UCSD-AML1 (cell line): ENCODE measurements at regions not wholly inside any gene's neighbourhood (a gene's known extent, or its start where the extent isn't known, plus 50 kb on each side); places are given as distances from the start of the nearest gene placed in this dataset.

Source experiments
- DNase-seq: peaks from one replicate; lab custom pipeline; 2025; ENCODE audit not compliant: unreplicated experiment; lab: John Stamatoyannopoulos, UW

DNA sequence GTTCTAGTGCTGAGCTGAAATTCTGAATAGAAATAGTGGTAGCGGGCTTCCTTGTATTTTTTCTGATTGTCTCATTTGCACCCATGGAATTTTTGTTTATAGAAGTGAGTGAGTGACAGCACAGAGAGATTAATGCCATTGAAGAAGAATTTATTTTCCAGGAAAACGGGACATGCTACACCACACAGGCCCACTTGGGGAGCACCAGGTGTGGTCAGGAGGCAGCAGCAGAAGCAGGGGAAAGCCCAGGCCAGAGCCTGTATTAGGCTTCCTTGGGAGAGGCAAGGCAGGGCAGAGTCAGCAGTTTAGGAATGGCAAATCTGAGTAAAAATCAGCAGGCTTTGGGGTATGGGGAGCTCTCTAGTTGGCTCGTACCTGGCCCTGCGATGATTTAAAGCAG is 88.4 kb upstream of the ATP11B start:
- no peak for DNase-seq

DNA sequence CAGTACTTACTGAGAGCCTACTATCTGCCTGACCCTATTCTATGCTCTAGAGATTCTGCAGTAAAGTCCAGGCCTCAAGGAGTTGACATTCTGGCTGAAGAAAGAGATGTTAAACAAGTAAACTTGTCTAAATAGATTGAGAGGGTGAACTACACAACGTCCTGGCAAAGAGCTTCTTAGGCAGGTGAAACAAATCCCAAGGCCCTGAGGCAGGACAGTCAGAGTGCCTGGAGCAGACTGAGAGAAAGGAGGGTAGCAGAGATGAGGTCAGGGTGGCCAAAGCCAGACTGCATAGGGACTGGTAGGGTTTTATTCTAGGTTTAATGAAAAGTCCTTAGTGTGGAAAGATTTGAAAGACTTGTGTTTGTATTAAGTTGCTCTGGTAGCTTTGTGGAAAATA is 84.5 kb upstream of the ATP11B start:
- no peak for DNase-seq

DNA sequence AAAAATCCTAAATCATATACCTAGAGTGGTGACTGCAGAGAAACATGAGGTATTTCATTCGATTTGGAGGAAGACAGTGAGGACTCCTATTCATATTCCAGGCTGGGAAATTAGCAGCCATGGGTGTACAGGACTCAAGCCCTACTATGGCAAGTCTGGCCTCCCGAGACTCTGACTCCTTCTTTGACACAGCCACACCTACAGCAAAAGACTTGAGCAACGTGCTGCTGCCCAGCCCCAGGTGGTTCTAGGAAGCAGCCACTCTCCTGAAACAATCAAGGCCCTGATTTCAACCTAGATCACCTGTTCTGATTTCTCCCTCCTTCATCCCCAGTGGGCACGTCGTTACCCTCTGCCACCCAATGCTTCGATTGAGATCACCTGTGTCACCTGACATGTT is 84.0 kb upstream of the ATP11B start:
- DNase-seq = no peak

DNA sequence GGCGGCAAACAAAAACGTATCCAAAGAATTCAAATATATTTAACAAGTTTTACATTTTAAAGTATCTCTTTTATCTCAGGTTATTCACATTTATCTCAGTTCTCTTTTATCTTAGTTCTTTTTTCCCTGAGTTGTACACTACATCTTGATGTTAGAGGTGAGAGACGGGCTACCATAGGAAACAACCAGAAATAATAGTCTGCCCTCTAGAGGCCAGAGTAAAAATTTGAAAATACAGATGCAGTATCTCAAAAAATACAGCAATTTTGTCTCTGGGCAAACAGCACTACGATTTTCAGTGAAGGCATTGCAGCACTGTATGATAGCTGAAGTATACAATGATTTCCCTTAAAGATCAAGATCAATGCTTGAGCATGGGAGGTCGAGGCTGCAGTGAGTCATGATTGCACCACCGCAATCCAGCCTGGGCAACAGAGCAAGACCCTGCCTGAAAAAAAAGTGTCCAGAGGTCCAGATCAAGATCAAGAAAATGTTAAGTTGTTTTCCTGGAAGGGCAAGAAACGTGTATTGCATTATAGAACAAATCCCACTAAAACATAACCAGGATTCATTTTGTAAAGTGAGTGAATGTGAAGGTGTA is 82.6 kb upstream of the ATP11B start:
- no peak for DNase-seq

DNA sequence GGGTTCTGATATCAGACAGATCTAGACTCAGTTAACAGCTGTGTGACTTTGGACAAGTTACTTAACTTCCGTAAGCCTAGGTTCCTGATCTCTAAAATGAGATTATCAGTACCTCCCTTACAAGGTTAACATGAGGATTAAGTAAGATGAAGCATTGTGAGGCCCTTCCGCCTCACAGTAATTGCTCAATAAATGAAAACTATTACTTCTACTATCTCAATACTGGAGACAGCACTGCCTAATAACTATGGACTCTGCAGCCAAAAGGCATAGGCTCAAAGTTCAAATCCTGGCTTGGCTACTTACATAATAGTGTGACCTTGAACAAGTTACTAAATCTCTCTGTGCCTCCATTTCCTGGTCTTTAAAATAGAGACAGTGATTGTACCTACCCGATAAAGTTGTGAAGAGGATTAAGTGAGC is 82.0 kb upstream of the ATP11B start:
- DNase-seq = no peak

DNA sequence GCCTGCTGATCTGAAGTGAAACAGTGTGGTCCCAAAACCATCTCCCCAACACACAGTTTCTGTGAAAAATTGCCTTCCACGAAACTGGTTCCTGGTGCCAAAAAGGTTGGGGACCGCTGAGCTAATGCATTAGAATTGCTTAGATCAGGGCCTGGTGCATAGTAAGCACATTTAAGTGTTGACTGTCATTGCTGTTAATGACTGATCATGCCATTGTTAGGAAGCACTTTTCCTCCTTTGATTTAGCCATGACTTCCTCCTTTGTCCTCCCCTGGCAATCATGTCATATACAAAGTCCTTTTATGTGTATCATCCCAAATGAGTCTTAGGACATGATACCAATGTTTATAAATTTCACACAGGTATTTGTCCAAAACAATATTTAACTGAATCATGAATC is 81.5 kb upstream of the ATP11B start:
- DNase-seq = no peak

DNA sequence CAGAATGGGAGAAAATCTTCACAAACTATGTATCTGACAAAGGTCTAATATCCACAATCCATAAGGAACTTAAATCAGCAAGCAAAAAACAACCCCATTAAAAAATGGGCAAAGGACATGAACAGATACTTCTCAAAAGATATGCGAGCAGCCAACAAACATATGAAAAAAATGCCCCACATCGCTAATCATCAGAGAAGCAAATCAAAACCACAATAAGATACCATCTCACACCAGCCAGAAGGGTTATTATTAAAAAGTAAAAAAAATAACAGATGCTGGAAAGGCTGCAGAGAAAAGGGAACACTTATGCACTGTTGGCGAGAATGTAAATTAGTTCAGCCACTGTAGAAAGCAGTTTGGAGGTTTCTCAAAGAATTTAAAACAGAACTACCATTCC is 80.2 kb upstream of the ATP11B start:
- DNase-seq = no peak

DNA sequence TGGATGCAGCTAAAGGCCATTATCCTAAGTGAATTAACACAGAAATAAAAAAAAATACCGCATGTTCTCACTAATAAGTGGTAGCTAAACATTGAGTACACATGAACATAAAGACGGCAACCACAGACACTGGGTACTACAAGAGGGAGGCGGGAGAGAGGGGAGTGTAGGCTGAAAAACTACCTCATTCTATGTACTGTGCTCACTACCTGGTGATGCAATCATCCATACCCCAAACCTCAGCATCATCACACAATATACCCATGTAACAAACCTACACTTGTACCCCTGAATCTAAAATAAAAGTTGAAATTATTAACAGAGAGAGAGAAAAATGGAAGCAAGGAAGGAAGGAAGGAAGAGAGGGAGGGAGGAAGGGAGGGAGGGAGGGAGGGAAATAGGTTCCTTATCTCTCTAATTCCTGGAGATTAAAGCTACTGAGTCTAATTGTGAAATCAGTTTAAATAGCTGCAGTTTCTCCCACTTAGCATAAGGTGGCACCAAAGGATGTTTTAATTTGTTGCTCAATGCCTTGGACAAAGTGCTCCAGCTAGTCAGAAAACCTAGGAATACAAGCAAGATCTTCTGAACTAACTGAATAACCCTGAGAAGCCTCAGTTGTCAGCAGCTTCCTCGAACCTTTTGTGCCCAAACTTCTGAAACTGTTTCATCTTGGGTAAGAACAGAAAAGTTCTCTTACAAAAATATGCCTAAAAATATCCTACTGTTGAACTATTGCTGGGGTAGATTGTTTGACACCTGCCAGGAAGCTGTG is 79.4 kb upstream of the ATP11B start:
- DNase-seq = no peak

DNA sequence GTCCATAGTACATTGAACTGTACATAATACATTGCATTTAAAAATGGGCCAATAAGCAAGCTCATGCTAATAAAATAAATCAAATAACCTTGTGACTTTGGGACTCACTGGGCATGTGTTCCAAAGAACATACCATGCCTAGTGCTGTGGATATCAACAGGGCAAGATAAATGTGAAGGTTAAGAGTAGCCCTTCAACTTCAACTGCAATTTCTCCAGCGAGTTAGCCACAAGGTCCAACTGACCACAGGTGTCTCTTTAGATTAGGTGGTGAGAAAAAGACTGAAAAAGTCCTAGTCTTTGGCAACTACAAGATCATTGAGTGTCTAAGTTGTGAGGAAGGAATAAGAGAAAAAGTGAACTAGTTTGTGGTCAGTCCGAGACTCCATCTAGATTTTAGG is 78.3 kb upstream of the ATP11B start:
- DNase-seq = no peak

DNA sequence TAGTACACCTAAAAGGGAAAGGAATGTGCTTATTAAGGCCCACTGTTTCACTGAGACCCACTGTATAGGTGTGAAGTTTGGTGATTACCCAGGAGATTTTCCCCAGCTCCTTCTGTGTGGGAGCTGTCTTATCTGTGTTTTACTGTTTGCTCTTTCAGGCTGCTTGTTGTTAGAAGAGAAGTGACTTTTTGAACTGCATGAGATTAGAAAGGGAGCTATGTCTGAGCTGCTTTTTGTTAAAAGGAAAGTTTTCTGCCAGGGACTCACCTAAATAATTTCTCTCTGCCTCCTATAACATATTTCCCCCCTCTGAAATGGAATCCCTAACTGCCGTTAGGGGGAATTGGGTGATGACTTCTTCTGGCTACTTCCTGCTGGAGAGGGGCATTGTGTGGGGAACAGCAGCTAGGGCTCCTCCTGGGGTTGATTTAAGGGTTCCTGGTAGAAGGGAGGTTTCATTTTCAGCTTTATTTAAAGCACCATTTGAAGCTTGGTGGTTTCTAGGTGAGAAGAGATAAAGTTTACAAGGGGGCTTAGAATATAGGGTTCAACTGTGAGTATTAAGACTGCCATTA is 77.1 kb upstream of the ATP11B start:
- no peak for DNase-seq

DNA sequence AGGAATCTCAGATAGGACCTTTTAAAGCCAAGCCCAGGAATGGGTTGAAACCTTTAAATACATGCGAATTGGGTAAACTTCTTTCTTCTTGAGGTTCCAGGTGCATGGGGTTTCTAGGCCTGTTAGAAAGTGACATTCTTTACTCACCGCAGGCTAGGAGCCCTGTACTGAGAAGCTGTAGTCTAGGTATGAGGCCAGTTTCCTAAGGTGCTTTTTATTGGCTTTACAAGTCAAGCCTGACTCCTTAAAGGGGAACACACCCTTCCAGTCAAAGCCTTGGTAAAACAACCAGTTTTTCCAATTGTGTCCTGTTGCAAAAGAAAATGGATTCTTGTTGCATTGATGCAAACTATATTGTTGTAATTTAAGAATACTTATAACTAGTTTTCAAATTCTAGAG is 76.1 kb upstream of the ATP11B start:
- DNase-seq = no peak

DNA sequence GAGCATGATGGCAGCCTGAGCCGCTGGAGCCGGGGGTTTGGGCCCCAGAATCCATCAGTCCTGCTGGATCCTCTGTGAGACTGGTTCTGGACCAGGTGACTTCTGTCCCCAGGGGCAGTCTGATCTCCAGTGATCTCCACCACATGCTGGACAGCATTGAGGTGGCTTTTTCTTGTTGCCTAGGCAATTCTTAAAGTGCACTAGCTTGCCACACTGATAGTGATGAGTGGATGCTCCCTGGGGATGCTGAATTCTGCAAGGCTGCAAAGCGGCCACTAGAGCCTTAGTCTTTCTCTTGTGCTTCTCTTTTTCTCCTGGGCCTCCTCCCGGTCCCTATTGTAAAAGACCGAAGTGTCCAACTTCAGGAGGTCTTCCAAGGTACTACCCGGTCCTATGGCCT is 70.4 kb upstream of the ATP11B start:
- no peak for DNase-seq

DNA sequence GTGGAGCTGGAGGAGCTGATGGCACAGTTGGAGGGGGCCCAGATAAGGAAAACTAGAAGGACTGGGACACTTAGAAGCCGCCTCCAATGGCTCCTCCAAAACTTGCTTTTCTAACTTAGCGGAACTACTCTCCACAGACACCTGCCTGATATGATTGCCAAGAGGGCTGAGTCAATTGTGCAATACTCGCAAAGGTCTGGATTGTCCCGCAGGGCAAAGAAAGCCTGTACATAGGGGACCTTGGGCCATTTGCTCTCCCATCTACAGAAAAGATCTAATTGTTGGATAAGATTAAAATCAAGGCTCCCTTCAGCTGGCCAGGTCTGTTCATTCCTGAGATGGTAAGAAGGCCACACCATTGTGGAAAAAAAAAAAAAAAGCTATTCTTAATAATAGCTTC is 69.7 kb upstream of the ATP11B start:
- DNase-seq = no peak

DNA sequence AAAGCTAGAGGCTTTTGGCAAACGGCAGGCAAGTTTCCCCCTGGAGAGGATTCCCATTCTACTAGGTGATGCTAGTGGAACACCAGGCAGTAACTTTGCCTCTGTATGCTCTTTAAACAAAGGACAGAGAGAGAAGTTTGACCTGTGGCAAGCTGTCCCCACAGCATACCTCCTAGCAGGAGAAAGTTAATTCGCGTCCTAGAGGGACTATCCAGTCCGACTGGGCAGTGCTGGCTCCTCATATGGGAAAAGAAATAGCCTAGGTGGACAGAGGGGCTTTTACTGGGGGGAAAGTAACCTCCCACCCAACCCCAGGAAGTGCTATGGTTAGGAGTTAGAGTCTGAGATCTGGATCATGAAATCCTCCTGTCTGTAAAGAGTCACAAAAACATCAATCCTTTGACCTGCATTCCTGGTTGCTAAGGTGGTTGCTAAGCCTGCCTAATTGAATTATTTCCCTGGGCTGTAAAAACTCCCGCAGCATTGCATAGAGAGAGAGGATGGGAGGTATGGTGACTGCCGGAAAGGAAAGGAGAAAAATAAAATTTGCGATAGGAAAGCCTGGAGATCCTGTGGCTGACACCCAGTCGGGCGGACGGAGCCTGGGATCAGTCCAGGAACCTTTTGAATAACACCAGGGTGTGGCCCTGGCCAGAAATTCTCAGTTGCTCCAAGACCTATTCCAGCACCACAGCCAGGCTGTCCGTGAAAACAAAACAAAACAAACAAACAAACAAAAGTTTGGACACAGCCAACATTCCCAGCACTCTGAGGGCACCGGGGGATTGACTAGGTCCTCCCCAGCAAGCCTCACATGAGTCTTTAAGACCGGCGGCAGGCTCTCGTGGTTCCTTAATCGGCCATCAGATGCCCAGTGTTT is 67.7 kb upstream of the ATP11B start:
- no peak for DNase-seq

DNA sequence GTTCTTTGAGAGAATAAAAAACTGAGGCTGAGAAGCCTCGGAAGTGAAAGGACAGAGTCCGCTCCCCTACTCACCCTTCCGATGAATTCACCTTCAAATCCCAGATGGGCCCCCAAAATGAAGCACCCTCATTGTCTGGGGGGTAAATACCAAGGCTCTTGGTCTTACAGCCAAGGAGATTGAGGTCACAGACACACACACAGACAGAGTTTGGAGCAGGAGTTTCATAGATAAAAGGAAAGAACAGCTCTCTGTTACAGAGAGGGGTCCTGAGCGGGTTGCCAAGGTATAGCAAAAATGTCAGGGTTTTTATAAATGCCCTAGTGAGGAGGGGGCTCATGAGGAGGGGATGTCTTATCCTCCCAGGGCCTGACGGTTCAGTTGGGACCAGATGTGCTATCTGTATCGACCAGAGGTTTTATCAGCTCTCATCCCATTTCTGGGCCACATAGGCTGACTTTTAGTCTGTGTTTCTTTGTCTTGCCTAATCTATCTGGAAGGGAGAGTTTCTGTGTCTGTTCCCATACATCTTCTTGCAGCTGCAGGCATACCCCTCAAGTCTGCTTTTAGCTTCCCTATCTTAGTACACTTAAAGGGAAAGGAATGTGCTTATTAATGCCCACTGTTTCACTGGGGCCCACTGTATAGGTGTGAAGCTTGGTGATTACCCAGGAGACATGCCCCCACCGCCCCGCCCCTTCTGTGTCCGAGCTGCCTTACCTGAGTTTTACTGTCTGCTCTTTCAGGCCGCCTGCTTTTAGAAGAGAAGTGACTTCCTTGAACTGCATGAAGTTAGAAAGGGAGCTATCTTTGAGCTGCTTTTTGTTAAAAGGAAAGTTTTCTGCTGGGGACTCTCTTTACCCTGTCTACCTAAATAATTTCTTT is 66.8 kb upstream of the ATP11B start:
- no peak for DNase-seq

DNA sequence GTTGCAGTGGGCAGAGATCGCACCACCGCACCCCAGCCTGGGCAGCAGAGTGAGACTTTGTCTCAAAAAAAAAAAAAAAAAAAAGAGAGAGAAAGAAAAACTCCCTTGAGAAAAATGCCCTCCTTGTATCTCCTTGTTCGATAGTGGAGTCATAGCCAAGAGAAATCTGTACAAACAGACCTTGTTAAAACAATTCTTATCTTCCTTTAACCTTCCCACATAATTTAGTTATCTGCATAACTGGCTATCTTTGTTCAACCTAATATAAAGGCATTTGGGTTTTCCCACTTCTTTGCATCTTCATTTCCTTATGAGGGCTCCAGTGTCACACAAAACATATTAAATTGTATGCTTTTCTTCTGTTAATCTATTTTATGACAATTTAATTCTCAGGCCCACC is 65.1 kb upstream of the ATP11B start:
- DNase-seq = no peak

DNA sequence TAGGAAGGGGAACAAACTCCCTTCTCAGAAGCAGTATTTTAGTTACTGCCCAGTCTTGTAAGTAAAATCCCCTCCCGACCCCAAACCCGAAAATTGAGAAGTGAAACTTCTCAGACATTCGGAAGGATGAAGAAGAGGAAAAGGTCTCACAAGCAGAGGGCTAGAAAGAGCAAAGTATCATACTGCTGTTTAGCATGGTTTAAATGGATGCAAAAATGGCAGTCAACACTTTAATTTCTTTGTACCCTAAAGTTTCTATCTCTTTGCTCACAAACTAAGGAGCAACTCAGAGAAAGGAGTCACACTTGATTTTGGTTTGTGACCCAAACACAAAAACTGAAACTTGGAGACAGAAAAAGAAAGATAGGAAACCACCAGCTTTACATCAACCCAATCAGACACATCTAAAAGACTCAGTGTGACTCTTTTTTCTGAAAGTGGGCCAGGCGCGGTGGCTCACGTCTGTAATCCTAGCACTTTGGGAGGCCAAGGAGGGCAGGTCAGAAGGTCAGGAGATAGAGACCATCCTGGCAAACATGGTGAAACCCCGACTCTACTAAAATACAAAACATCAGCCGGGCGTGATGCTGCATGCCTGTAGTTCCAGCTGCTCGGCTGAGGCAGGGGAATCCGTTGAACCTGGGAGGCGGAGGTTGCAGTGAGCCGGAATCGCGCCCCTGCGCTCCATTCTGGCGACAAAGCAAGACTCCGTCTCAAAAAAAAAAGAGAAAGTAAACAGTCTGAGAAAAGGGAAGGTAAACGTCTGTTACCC is 63.2 kb upstream of the ATP11B start:
- no peak for DNase-seq

DNA sequence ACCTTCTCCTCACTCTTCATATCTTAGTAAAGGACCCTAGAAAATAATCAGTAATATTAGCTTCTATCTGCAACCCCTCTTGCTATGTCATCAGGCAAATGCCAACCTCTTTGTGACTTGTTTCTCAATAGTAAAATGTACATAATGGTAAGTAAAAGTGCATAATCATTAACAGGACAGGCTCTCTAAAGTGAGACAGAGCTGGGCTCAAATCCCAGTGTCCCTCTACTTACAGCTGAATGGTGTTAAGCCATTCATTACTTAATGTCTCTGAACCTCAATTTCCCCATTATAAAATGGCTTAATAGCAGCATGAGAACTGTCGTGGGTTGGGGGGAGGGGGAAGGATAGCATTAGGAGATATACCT is 62.6 kb upstream of the ATP11B start:
- no peak for DNase-seq

DNA sequence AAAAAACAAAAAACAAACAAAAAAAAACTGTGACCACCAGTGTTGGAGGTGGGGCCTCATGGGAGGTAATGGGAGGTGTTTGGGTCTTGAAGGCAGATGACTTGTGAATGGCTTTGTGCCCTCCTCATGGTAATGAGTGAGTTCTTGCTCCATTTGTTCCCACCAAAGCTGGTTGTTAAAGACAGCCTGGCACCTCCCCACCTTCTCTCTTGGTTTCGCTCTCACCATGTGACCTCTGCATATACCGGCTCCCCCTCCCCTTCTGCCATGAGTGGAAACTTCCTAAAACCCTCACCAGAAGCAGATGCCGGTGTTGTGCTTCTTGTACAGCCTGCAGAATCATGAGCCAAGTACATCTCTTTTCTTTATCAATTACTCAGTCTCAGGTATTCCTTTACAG is 61.5 kb upstream of the ATP11B start:
- DNase-seq = no peak
